ENCODE measurements at regions not wholly inside any gene's neighbourhood (a gene's known extent, or its start where the extent isn't known, plus 50 kb on each side); places are given as distances from the start of the nearest gene placed in this dataset.

GRCh38 chr16:62711797-62712196 lies 675.6 kb upstream of the CDH8 start:
- TF ChIP-seq CTCF (conservative IDR thresholded peaks at IDR 0.05): peak; percentile 25
- TF ChIP-seq ZFX (IDR thresholded peaks at IDR 0.05): no peak
- H3K27ac ChIP-seq: no peak overlapping the region

DNA sequence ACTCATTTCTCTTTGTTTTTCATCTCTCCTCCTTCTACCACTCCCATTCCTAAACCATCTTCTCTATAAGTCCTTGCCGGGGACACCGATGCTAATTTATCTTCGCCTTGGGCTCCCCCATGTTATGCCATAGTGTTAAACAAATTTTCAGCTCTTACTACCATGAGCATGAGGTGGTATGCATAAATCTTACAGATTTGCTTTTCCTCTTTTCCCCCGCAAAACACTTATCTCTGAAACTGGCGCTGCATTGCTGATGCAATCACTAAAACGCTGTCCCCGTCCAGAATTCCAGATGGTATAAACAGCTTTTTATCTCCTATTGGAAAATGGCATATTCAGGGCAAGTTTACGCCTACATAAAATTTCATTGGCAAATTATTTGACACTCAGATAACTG lies 673.6 kb upstream of the CDH8 start:
- TF ChIP-seq CTCF (conservative IDR thresholded peaks at IDR 0.05) (no peak), ZFX (IDR thresholded peaks at IDR 0.05) (no peak)
- no peak overlapping the region for H3K27ac ChIP-seq

DNA sequence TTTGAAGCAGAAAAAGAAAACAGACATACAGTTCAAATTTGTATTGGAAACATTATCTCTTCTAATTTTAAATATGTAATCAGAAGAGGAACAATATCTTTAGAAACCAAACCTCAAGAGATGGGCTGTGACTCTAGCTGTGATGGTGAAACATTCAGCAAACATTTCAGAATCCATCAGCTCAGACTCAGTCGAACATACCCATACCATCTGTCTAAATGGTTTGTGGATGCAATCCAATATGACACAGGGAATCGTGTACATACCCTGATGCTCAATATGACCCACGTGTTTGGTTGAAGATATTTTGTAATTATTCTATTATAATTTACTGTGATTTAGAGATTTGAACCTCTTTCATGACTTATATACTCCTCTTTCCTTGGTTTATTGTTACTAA lies 665.2 kb upstream of the CDH8 start:
- no peak for TF ChIP-seq ZFX (IDR thresholded peaks at IDR 0.05)
- no peak overlapping the region for H3K27ac ChIP-seq

DNA sequence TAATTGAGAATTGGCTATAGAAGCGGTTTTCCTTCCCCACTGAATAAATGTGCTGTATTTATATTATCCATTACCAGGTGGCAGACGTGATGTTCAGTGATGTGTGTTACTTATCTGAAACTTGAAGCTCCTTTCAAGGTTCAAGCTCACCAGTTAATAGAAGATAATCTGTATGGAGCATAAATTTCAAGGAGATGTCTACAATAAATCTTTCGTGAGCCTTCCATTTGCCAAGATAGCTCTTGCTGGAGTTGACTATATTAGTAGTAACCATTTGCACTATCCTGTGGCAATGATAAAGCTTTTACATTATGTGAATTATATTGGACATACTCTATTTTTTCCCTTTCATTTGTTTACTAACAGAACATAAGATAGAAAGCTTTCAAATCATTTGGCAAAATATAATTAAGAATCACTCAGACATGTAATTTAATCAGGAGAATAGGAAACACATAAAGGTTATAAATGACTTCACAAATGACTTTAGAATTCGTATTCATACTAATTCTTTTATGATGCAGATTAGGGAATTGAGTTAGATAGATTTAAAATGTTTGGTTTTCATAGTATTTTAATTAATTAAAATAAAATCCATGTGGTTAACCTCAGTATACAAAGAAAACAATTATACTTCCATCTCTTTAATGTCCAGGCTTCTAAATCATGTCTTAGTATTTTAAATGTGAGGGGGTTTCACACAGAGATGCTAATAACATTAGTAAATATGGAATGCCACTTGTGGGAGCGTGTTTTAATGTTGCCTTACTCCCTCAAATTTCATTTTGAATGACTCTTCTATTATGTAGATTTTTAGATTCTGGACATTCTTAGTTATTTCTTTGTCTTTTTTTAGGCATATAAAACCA lies 664.4 kb upstream of the CDH8 start:
- H3K27ac ChIP-seq: no peak overlapping the region
- TF ChIP-seq CTCF (conservative IDR thresholded peaks at IDR 0.05) (no peak), ZFX (IDR thresholded peaks at IDR 0.05) (no peak)

DNA sequence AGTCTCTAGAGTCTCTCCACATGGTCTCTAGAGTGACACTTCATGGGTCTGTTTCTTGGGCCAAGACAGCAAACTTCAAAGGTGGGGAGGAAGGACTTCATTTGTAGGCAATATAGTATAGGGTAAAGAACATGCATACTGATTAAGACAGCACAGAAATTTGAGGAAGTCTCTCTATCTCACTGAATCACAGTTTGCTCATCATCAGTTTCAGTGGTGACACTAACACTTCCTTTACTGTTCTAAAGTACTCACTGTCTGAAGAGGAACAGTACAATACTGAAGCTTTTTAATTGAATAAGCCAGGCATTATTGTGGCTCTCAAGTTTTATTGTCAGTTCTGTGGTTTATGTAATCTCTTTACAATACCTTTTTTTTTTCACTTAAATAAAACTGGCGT lies 656.4 kb upstream of the CDH8 start:
- H3K27ac ChIP-seq: no peak overlapping the region
- TF ChIP-seq ZFX (IDR thresholded peaks at IDR 0.05) (no peak), CTCF (conservative IDR thresholded peaks at IDR 0.05) (no peak)

- no peak overlapping the region for H3K27ac ChIP-seq
- no peak for TF ChIP-seq ZFX (IDR thresholded peaks at IDR 0.05)
- TF ChIP-seq CTCF (conservative IDR thresholded peaks at IDR 0.05): no peak
Observed at GRCh38 chr16:62681819-62682218, 645.6 kb upstream of the CDH8 start.

GRCh38 chr16:62678796-62679195 lies 642.6 kb upstream of the CDH8 start:
- TF ChIP-seq ZFX (IDR thresholded peaks at IDR 0.05): no peak
- TF ChIP-seq CTCF (conservative IDR thresholded peaks at IDR 0.05): no peak

GRCh38 chr16:62676306-62676705 lies 640.1 kb upstream of the CDH8 start:
- no peak overlapping the region for H3K27ac ChIP-seq
- TF ChIP-seq CTCF (conservative IDR thresholded peaks at IDR 0.05) (no peak), ZFX (IDR thresholded peaks at IDR 0.05) (no peak)

More at GRCh38 chr16:62678796-62679195, 642.6 kb upstream of the CDH8 start:
- H3K27ac ChIP-seq: no peak overlapping the region

Measured in C4-2B (cell line).